ENCODE measurements at regions not wholly inside any gene's neighbourhood (a gene's known extent, or its start where the extent isn't known, plus 50 kb on each side); places are given as distances from the start of the nearest gene placed in this dataset.

GRCh38 chr1:38560457-38560856 lies 299.1 kb downstream of the RRAGC start:
- intact Hi-C loops (cut with micrococcal nuclease), result no loop called here
- ATAC-seq (no peak), DNase-seq (ENCODE audit: low read depth, low spot score) (no peak)
- H3K27me3 ChIP-seq (ENCODE audit: insufficient read depth, low read length), result peaks cover 5% of the 10 kb centered on the region; the same call in 1 of the 2 replicates
- no peak overlapping the region for H3K4me3 ChIP-seq (replicated peaks in 1 of 2; ENCODE audit: low read depth in 1 of 2, low read length in 2 of 2)
- no peaks in the 10 kb centered on the region for H3K9me3 ChIP-seq (ENCODE audit: control insufficient read depth in 1 of 2, insufficient read depth in 1 of 2, low read depth in 1 of 2, low read length in 2 of 2)
- no peak overlapping the region for H2AFZ ChIP-seq (ENCODE audit: low read depth, low read length, poor library complexity, severe bottlenecking)
- RAD21 ChIA-PET (ENCODE audit: low non-redundant PET in 1 of 2, low total read pairs in 2 of 2, uncharacterized antibody in 2 of 2, unreplicated experiment in 2 of 2), result no interaction called here
- no peak overlapping the region for H3K27ac ChIP-seq (ENCODE audit: low read depth, low read length)
- no peak overlapping the region for H3K4me2 ChIP-seq (ENCODE audit: low read length)
- no peak overlapping the region for H3K9ac ChIP-seq (ENCODE audit: low read length)
- H3K4me1 ChIP-seq (ENCODE audit: control insufficient read depth in 1 of 2, insufficient read depth in 2 of 2, low read length in 2 of 2), result peaks cover 0 to 4% of the 10 kb centered on the region in 2 experiments; a peak in 1 of 4 replicates
- POLR2A ChIA-PET, result no interaction called here
- CTCF ChIA-PET, result no interaction called here
- TF ChIP-seq CBX3 (IDR thresholded peaks at IDR 0.05; ENCODE audit: low read depth), result no peak
- TF ChIP-seq SIN3A (IDR thresholded peaks at IDR 0.05; ENCODE audit: low read depth), result no peak
- TF ChIP-seq, protein P1, sequence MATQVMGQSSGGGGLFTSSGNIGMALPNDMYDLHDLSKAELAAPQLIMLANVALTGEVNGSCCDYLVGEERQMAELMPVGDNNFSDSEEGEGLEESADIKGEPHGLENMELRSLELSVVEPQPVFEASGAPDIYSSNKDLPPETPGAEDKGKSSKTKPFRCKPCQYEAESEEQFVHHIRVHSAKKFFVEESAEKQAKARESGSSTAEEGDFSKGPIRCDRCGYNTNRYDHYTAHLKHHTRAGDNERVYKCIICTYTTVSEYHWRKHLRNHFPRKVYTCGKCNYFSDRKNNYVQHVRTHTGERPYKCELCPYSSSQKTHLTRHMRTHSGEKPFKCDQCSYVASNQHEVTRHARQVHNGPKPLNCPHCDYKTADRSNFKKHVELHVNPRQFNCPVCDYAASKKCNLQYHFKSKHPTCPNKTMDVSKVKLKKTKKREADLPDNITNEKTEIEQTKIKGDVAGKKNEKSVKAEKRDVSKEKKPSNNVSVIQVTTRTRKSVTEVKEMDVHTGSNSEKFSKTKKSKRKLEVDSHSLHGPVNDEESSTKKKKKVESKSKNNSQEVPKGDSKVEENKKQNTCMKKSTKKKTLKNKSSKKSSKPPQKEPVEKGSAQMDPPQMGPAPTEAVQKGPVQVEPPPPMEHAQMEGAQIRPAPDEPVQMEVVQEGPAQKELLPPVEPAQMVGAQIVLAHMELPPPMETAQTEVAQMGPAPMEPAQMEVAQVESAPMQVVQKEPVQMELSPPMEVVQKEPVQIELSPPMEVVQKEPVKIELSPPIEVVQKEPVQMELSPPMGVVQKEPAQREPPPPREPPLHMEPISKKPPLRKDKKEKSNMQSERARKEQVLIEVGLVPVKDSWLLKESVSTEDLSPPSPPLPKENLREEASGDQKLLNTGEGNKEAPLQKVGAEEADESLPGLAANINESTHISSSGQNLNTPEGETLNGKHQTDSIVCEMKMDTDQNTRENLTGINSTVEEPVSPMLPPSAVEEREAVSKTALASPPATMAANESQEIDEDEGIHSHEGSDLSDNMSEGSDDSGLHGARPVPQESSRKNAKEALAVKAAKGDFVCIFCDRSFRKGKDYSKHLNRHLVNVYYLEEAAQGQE (IDR thresholded peaks at IDR 0.05; ENCODE audit: low read depth), result no peak
- TF ChIP-seq YY1 (IDR thresholded peaks at IDR 0.05; ENCODE audit: extremely low read depth, insufficient replicate concordance, low read depth, low read length), result no peak
- no peak for TF ChIP-seq EZH2 (IDR thresholded peaks at IDR 0.05)
- no peak for TF ChIP-seq EZH2phosphoT487 (IDR thresholded peaks at IDR 0.05; ENCODE audit: borderline replicate concordance)
- TF ChIP-seq RAD21 (IDR thresholded peaks at IDR 0.05; ENCODE audit: low read depth), result no peak
- TF ChIP-seq SRF (IDR thresholded peaks at IDR 0.05; ENCODE audit: low read depth), result no peak
- no peak for TF ChIP-seq ZFX (IDR thresholded peaks at IDR 0.05)
- no peak for TF ChIP-seq ELF1 (IDR thresholded peaks at IDR 0.05; ENCODE audit: borderline replicate concordance, low read depth)
- TF ChIP-seq ZBTB33 (IDR thresholded peaks at IDR 0.05; ENCODE audit: extremely low read depth, insufficient replicate concordance, low read length), result no peak
- no peak for TF ChIP-seq SP1 (IDR thresholded peaks at IDR 0.05; ENCODE audit: low read depth)
- TF ChIP-seq POLR2AphosphoS5 (IDR thresholded peaks at IDR 0.05; ENCODE audit: low read depth, low read length), result no peak
- TF ChIP-seq POLR2A (IDR thresholded peaks at IDR 0.05; ENCODE audit: borderline replicate concordance, extremely low read depth, insufficient read depth, insufficient read length), result no peak
- TF ChIP-seq FOSL1 (IDR thresholded peaks at IDR 0.05; ENCODE audit: low read depth), result no peak
- TF ChIP-seq ZNF274 (IDR thresholded peaks at IDR 0.05; ENCODE audit: low read depth, low read length), result no peak
- TF ChIP-seq JUND (IDR thresholded peaks at IDR 0.05), result no peak
- TF ChIP-seq, protein P2, sequence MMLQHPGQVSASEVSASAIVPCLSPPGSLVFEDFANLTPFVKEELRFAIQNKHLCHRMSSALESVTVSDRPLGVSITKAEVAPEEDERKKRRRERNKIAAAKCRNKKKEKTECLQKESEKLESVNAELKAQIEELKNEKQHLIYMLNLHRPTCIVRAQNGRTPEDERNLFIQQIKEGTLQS (IDR thresholded peaks at IDR 0.05), result no peak
- TF ChIP-seq EGR1 (IDR thresholded peaks at IDR 0.05; ENCODE audit: low read depth), result no peak
- H3K9me2 ChIP-seq (ENCODE audit: insufficient read depth), result no peaks in the 10 kb centered on the region
- no peaks in the 10 kb centered on the region for H3K79me2 ChIP-seq (ENCODE audit: insufficient read depth, low read length)
- no peaks in the 10 kb centered on the region for H3K36me3 ChIP-seq (ENCODE audit: control insufficient read depth in 1 of 2, insufficient read depth in 2 of 2, low read length in 2 of 2)
- no TSS peak for BruUV-seq (replicated peaks)
- no peaks in the 10 kb centered on the region for H4K20me1 ChIP-seq (ENCODE audit: insufficient read depth)
